ENCODE measurements at regions not wholly inside any gene's neighbourhood (a gene's known extent, or its start where the extent isn't known, plus 50 kb on each side); places are given as distances from the start of the nearest gene placed in this dataset.
A peak's percentile ranks its signal among the peaks of the same experiment; 100 is the strongest.

- no peak for DNase-seq (ENCODE audit: low read depth)
Measured at GRCh38 chr2:220117025-220117424, 489.6 kb downstream of the SLC4A3 start.

- DNase-seq (ENCODE audit: low read depth) = no peak
Measured at GRCh38 chr2:220120041-220120440, 492.6 kb downstream of the SLC4A3 start.

- no peak for DNase-seq (ENCODE audit: low read depth)
Measured at GRCh38 chr2:220123751-220124150, 496.3 kb downstream of the SLC4A3 start.

- no peak for DNase-seq (ENCODE audit: low read depth)
Measured at GRCh38 chr2:220125551-220125950, 498.1 kb downstream of the SLC4A3 start.

GRCh38 chr2:220127311-220127710 lies 499.9 kb downstream of the SLC4A3 start:
- DNase-seq (ENCODE audit: low read depth) = no peak

GRCh38 chr2:220127876-220128275 lies 500.4 kb downstream of the SLC4A3 start:
- no peak for DNase-seq (ENCODE audit: low read depth)

- no peak for DNase-seq (ENCODE audit: low read depth)
Measured at GRCh38 chr2:220129391-220129790, 502.0 kb downstream of the SLC4A3 start.

- no peak for DNase-seq (ENCODE audit: low read depth)
Measured at GRCh38 chr2:220134756-220135534, 507.5 kb downstream of the SLC4A3 start.

- DNase-seq (ENCODE audit: low read depth) = peak; percentile 85
Measured at GRCh38 chr2:220143336-220143735, 515.9 kb downstream of the SLC4A3 start.

GRCh38 chr2:220144411-220144810 lies 517.0 kb downstream of the SLC4A3 start:
- DNase-seq (ENCODE audit: low read depth) = peak; percentile 9

- DNase-seq (ENCODE audit: low read depth) = no peak
Measured at GRCh38 chr2:220147161-220148038, 520.0 kb downstream of the SLC4A3 start.

- DNase-seq (ENCODE audit: low read depth) = no peak
Measured at GRCh38 chr2:220148471-220149248, 521.2 kb downstream of the SLC4A3 start.

- DNase-seq (ENCODE audit: low read depth) = no peak
Measured at GRCh38 chr2:220151341-220151740, 523.9 kb downstream of the SLC4A3 start.

GRCh38 chr2:220152281-220152935 lies 525.0 kb downstream of the SLC4A3 start:
- no peak for DNase-seq (ENCODE audit: low read depth)

GRCh38 chr2:220153118-220153517 lies 525.7 kb downstream of the SLC4A3 start:
- DNase-seq (ENCODE audit: low read depth) = no peak

GRCh38 chr2:220154304-220154703 lies 526.9 kb downstream of the SLC4A3 start:
- no peak for DNase-seq (ENCODE audit: low read depth)

- DNase-seq (ENCODE audit: low read depth) = no peak
Measured at GRCh38 chr2:220157312-220157711, 529.9 kb downstream of the SLC4A3 start.

- no peak for DNase-seq (ENCODE audit: low read depth)
Measured at GRCh38 chr2:220159738-220160137, 532.3 kb downstream of the SLC4A3 start.

- DNase-seq (ENCODE audit: low read depth) = peak; percentile 15
Measured at GRCh38 chr2:220162320-220162719, 534.9 kb downstream of the SLC4A3 start.

GRCh38 chr2:220163486-220163885 lies 536.1 kb downstream of the SLC4A3 start:
- no peak for DNase-seq (ENCODE audit: low read depth)

GRCh38 chr2:220165401-220165800 lies 538.0 kb downstream of the SLC4A3 start:
- no peak for DNase-seq (ENCODE audit: low read depth)

GRCh38 chr2:220166616-220167015 lies 539.2 kb downstream of the SLC4A3 start:
- DNase-seq (ENCODE audit: low read depth) = no peak
